ENCODE measurements at regions not wholly inside any gene's neighbourhood (a gene's known extent, or its start where the extent isn't known, plus 50 kb on each side); places are given as distances from the start of the nearest gene placed in this dataset.

DNA sequence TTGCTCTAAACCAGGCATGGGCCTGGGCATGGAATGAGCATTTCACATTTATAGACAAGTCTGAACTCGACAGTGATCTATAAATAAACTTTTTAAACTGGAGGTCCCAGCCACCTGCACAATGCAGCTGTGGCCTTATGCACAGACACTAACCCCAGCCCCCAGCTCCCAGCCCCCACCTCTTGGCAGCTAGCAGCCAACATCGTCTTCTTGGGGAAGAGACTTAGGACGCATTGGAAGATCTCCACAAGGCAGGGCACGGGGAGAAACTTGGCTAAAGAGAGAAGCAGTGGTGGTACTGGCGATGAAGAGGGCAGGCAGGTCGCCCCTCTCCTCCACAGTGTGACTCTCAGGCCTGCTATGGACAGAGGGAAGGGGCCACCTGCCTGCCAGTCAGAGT is 213.2 kb downstream of the ANAPC1 start:
- TF ChIP-seq, protein P1, sequence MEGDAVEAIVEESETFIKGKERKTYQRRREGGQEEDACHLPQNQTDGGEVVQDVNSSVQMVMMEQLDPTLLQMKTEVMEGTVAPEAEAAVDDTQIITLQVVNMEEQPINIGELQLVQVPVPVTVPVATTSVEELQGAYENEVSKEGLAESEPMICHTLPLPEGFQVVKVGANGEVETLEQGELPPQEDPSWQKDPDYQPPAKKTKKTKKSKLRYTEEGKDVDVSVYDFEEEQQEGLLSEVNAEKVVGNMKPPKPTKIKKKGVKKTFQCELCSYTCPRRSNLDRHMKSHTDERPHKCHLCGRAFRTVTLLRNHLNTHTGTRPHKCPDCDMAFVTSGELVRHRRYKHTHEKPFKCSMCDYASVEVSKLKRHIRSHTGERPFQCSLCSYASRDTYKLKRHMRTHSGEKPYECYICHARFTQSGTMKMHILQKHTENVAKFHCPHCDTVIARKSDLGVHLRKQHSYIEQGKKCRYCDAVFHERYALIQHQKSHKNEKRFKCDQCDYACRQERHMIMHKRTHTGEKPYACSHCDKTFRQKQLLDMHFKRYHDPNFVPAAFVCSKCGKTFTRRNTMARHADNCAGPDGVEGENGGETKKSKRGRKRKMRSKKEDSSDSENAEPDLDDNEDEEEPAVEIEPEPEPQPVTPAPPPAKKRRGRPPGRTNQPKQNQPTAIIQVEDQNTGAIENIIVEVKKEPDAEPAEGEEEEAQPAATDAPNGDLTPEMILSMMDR (IDR thresholded peaks at IDR 0.05; ENCODE audit: low read depth, low read length): no peak
- TF ChIP-seq EZH2phosphoT487 (IDR thresholded peaks at IDR 0.05; ENCODE audit: low read depth): no peak

Data from OCI-LY3 (cell line).